Natural killer cell (primary cell): ENCODE measurements at regions not wholly inside any gene's neighbourhood (a gene's known extent, or its start where the extent isn't known, plus 50 kb on each side); places are given as distances from the start of the nearest gene placed in this dataset.

Experiments used
- ATAC-seq, 3 donors: fragments of 150-1000 bp in 2 of 3; fragments of 200-7000 bp in 1 of 3; cut with Tn5 transposase; 1 replicate in 1 of 3; 2 replicates in 2 of 3; pipeline ENCODE4 v1.10.0; 2021; ENCODE audit warnings: mild to moderate bottlenecking in 2 of 3, moderate library complexity in 2 of 3
- DNase-seq, 2 donors: peaks; one replicate each; pipeline versions ENCODE4 v3.0.0 to v3.0.0-alpha.2; 2013 to 2021; ENCODE audit warnings: mixed read lengths in 1 of 2
- H3K27ac ChIP-seq: one replicate; pipeline ENCODE4 v1.5.1; 2013; ENCODE audit warnings: mild to moderate bottlenecking, low read length
- H3K27me3 ChIP-seq: one replicate; pipeline ENCODE4 v1.6.1; 2013; ENCODE audit warnings: low read length; ENCODE audit not compliant: control insufficient read depth, insufficient read depth
- H3K36me3 ChIP-seq: one replicate; pipeline ENCODE4 v1.6.1; 2013; ENCODE audit warnings: low read length; ENCODE audit not compliant: control insufficient read depth, insufficient read depth
- H3K4me1 ChIP-seq: one replicate; pipeline ENCODE4 v1.6.1; 2013; ENCODE audit warnings: low read length; ENCODE audit not compliant: control insufficient read depth, insufficient read depth
- H3K4me3 ChIP-seq: one replicate; pipeline ENCODE4 v1.5.1; 2013; ENCODE audit warnings: low read length
- H3K9me3 ChIP-seq: one replicate; pipeline ENCODE4 v1.6.1; 2013; ENCODE audit warnings: low read length; ENCODE audit not compliant: control insufficient read depth, insufficient read depth
- H3K27ac Mint-ChIP-seq, 2 donors: one replicate each; pipeline ENCODE4 v1.8.0; 2022; ENCODE audit warnings: mild to moderate bottlenecking in 2 of 2, mixed read lengths in 2 of 2, moderate library complexity in 1 of 2
- H3K27me3 Mint-ChIP-seq, 2 donors: one replicate each; pipeline ENCODE4 v1.8.0; 2022; ENCODE audit warnings: low read depth in 2 of 2, mixed read lengths in 2 of 2
- H3K36me3 Mint-ChIP-seq: one replicate; pipeline ENCODE4 v1.8.0; 2022; ENCODE audit warnings: mixed read lengths
- H3K4me1 Mint-ChIP-seq, 2 donors: one replicate each; pipeline ENCODE4 v1.8.0; 2022; ENCODE audit warnings: mixed read lengths in 2 of 2
- H3K4me3 Mint-ChIP-seq: one replicate; pipeline ENCODE4 v1.8.0; 2022; ENCODE audit warnings: mild to moderate bottlenecking, moderate library complexity, mixed read lengths
- H3K9me3 Mint-ChIP-seq, 2 donors: one replicate each; pipeline ENCODE4 v1.8.0; 2022; ENCODE audit warnings: mixed read lengths in 2 of 2
- CTCF ChIP-seq: fragments of 200-600 bp; IDR thresholded peaks from one replicate; pipeline ENCODE4 v1.8.0; 2022; ENCODE audit warnings: antibody characterized with exemption
- WGBS: methylation state at CpG from one replicate; pipeline ENCODE4 v1.1.7; 2013; ENCODE audit warnings: missing lambda C conversion rate; ENCODE audit not compliant: insufficient coverage; 5-methylcytosine and 5-hydroxymethylcytosine counted together
- intact Hi-C: fragments of 100-400 bp; cut with micrococcal nuclease; formaldehyde crosslinking; loops from one replicate; pipeline ENCODE4 v1.14.2; 2022

GRCh38 chr11:93049740-93050139 lies 80.3 kb downstream of the MTNR1B start:
- TF ChIP-seq CTCF = no peak

GRCh38 chr11:93051186-93051585 lies 81.7 kb downstream of the MTNR1B start:
- DNase-seq (no peak), ATAC-seq (no peak)
- Mint-ChIP-seq H3K4me1 (no peaks in the 10 kb centered on the region), H3K9me3 (no peaks in the 10 kb centered on the region), H3K36me3 (no peaks in the 10 kb centered on the region), H3K27me3 (no peaks in the 10 kb centered on the region), H3K4me3 (no peak overlapping the region), H3K27ac (no peak overlapping the region)
- H3K27ac ChIP-seq = no peak overlapping the region
- H3K36me3 ChIP-seq = no peaks in the 10 kb centered on the region
- no peak for TF ChIP-seq CTCF
- H3K9me3 ChIP-seq = no peaks in the 10 kb centered on the region
- 88% methylated on average over 2 of the region's 2 CpGs for WGBS
- no peaks in the 10 kb centered on the region for H3K27me3 ChIP-seq
- intact Hi-C loops = no loop called here
- H3K4me3 ChIP-seq = no peak overlapping the region
- H3K4me1 ChIP-seq = no peaks in the 10 kb centered on the region

More at GRCh38 chr11:93049740-93050139, 80.3 kb downstream of the MTNR1B start:
- Histone ChIP-seq H3K27ac (no peak overlapping the region), H3K4me3 (no peak overlapping the region), H3K27me3 (no peaks in the 10 kb centered on the region), H3K36me3 (no peaks in the 10 kb centered on the region), H3K9me3 (no peaks in the 10 kb centered on the region), H3K4me1 (no peaks in the 10 kb centered on the region)
- DNase-seq (no peak), ATAC-seq (no peak)
- Mint-ChIP-seq H3K4me1 (no peaks in the 10 kb centered on the region), H3K9me3 (peaks cover 0 to 3% of the 10 kb centered on the region in 2 donors), H3K27me3 (no peaks in the 10 kb centered on the region), H3K27ac (no peak overlapping the region), H3K36me3 (no peaks in the 10 kb centered on the region), H3K4me3 (no peak overlapping the region)
- intact Hi-C loops = no loop called here
- 60% methylated on average over 1 of the region's 1 CpG for WGBS

- Histone ChIP-seq H3K9me3 (no peaks in the 10 kb centered on the region), H3K27me3 (no peaks in the 10 kb centered on the region), H3K27ac (no peak overlapping the region), H3K36me3 (no peaks in the 10 kb centered on the region), H3K4me3 (no peak overlapping the region), H3K4me1 (no peaks in the 10 kb centered on the region)
- H3K9me3 Mint-ChIP-seq = peaks cover 0 to 4% of the 10 kb centered on the region in 2 donors
- intact Hi-C loops = no loop called here
- no peaks in the 10 kb centered on the region for H3K36me3 Mint-ChIP-seq
- H3K4me3 Mint-ChIP-seq = no peak overlapping the region
- no peak overlapping the region for H3K27ac Mint-ChIP-seq
- no peak for DNase-seq
- TF ChIP-seq CTCF = no peak
- no peak for ATAC-seq
- WGBS = 87% methylated on average over 1 of the region's 2 CpGs
- no peaks in the 10 kb centered on the region for H3K27me3 Mint-ChIP-seq
- H3K4me1 Mint-ChIP-seq = no peaks in the 10 kb centered on the region
These were observed 84.4 kb downstream of the MTNR1B start for GRCh38 chr11:93053864-93054263.

GRCh38 chr11:93054279-93054678 lies 84.8 kb downstream of the MTNR1B start:
- Mint-ChIP-seq H3K4me1 (no peaks in the 10 kb centered on the region), H3K36me3 (no peaks in the 10 kb centered on the region), H3K9me3 (peaks cover 0 to 4% of the 10 kb centered on the region in 2 donors), H3K27me3 (no peaks in the 10 kb centered on the region), H3K27ac (no peak overlapping the region), H3K4me3 (no peak overlapping the region)
- H3K4me1 ChIP-seq = no peaks in the 10 kb centered on the region
- 83% methylated on average over 4 of the region's 4 CpGs for WGBS
- DNase-seq (no peak), ATAC-seq (no peak)
- no peak for TF ChIP-seq CTCF
- no peaks in the 10 kb centered on the region for H3K36me3 ChIP-seq
- H3K27me3 ChIP-seq = no peaks in the 10 kb centered on the region
- no peaks in the 10 kb centered on the region for H3K9me3 ChIP-seq
- H3K4me3 ChIP-seq = no peak overlapping the region
- H3K27ac ChIP-seq = no peak overlapping the region
- intact Hi-C loops = no loop called here
